ENCODE measurements at regions not wholly inside any gene's neighbourhood (a gene's known extent, or its start where the extent isn't known, plus 50 kb on each side); places are given as distances from the start of the nearest gene placed in this dataset.

- TF ChIP-seq POLR2A (IDR thresholded peaks at IDR 0.05; ENCODE audit: borderline replicate concordance, extremely low read depth, insufficient read depth, insufficient read length) (no peak), REST (IDR thresholded peaks at IDR 0.05; ENCODE audit: low read depth) (no peak), POLR2AphosphoS5 (IDR thresholded peaks at IDR 0.05; ENCODE audit: low read depth, low read length) (no peak), CTCF (IDR thresholded peaks at IDR 0.05 in 2 of 3, conservative IDR thresholded peaks at IDR 0.05 in 1 of 3; ENCODE audit: borderline replicate concordance in 1 of 3, insufficient read depth in 1 of 3, low read depth in 2 of 3, low read length in 2 of 3) (no peak)
Measured at GRCh38 chr10:121002586-121003205, 151.5 kb downstream of the WDR11 start.
